ENCODE measurements at regions not wholly inside any gene's neighbourhood (a gene's known extent, or its start where the extent isn't known, plus 50 kb on each side); places are given as distances from the start of the nearest gene placed in this dataset.

DNA sequence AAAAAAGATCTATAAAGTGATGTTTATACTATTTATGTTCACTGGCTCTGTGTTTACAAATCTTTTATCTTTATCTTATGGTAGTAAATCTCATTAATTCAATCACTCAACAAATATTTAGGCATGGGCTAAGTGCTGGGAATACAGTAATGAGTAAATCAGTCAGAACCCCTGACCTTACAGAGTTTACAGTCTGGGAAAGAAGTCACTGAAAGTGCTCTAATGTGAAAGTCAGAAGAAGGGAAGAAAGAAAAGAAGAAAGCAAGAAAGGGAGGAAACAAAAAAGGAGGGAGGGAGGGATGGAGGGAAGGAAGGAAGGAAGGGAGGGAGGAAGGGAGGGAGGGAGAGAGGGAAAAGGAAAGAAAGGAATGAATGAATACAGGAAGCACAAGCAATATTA is 96.8 kb upstream of the SOX2 start:
- Histone ChIP-seq H3K4me1 (ENCODE audit: insufficient read depth, low read length) (no peaks in the 10 kb centered on the region), H3K9me3 (ENCODE audit: low read length) (no peaks in the 10 kb centered on the region), H3K36me3 (ENCODE audit: insufficient read depth, low read length) (no peaks in the 10 kb centered on the region), H3K27me3 (ENCODE audit: insufficient read depth, low read length, poor library complexity, severe bottlenecking) (no peaks in the 10 kb centered on the region), H3K27ac (ENCODE audit: low read depth, low read length) (no peak overlapping the region), H3K4me3 (ENCODE audit: low read length) (no peak overlapping the region)
- Mint-ChIP-seq H3K4me1 (no peaks in the 10 kb centered on the region), H3K9me3 (peaks cover 0 to 11% (median 2%) of the 10 kb centered on the region in 5 donors), H3K36me3 (no peaks in the 10 kb centered on the region), H3K4me3 (no peak overlapping the region), H3K27ac (no peak overlapping the region), H3K27me3 (no peaks in the 10 kb centered on the region)
- no peak for DNase-seq
- CTCF ChIA-PET, result no interaction called here
- POLR2A ChIA-PET, result no interaction called here

DNA sequence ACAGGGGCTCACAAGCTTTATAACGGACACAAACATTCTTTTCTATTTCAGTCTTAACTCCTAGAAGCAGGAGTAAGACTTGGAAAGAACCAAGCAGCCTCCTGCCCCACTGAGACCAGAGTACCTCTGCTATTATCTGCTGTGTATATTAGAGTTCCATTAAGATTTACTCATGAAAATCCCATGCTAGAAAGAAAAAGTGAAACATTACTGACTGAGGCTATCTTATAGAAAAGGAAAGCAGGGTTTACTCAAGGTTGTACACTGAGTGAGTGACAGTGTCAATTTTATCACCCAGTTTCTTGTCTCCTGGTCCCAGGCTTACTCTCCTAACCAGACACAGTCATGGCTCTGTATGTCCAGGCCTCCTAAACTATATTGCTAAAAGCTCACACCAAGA is 97.9 kb upstream of the SOX2 start:
- Mint-ChIP-seq H3K27ac (no peak overlapping the region), H3K27me3 (no peaks in the 10 kb centered on the region), H3K9me3 (peaks cover 0 to 11% (median 2%) of the 10 kb centered on the region in 5 donors), H3K36me3 (no peaks in the 10 kb centered on the region), H3K4me1 (no peaks in the 10 kb centered on the region), H3K4me3 (no peak overlapping the region)
- H3K27ac ChIP-seq (ENCODE audit: low read depth, low read length), result no peak overlapping the region
- no peaks in the 10 kb centered on the region for H3K9me3 ChIP-seq (ENCODE audit: low read length)
- CTCF ChIA-PET, result no interaction called here
- no peaks in the 10 kb centered on the region for H3K27me3 ChIP-seq (ENCODE audit: insufficient read depth, low read length, poor library complexity, severe bottlenecking)
- DNase-seq, result no peak
- no peaks in the 10 kb centered on the region for H3K4me1 ChIP-seq (ENCODE audit: insufficient read depth, low read length)
- no peaks in the 10 kb centered on the region for H3K36me3 ChIP-seq (ENCODE audit: insufficient read depth, low read length)
- no peak overlapping the region for H3K4me3 ChIP-seq (ENCODE audit: low read length)
- POLR2A ChIA-PET, result no interaction called here

DNA sequence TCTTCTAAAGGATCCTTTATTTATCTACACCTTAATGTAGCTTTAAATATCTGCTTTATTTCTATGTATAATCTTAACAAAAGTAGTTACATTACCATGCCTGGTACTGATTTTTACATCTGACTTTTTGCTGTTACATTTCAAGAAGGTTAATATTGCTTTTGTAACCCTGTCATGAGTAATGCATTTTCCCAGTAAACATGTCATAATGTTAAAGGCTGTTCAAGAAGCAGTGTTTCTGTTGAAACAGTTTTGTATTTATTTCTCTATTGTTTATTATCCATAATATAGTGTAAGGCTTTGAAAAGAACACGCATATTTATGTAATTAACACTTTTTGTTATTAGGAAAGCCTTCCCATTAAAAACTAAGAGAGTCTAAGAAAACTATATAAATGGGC is 98.5 kb upstream of the SOX2 start:
- no peak overlapping the region for H3K27ac ChIP-seq (ENCODE audit: low read depth, low read length)
- Mint-ChIP-seq H3K27me3 (no peaks in the 10 kb centered on the region), H3K4me3 (no peak overlapping the region), H3K36me3 (no peaks in the 10 kb centered on the region), H3K9me3 (peaks cover 0 to 11% (median 2%) of the 10 kb centered on the region in 5 donors), H3K4me1 (no peaks in the 10 kb centered on the region), H3K27ac (no peak overlapping the region)
- ChIA-PET POLR2A (no interaction called here), CTCF (no interaction called here)
- no peak for DNase-seq
- no peaks in the 10 kb centered on the region for H3K27me3 ChIP-seq (ENCODE audit: insufficient read depth, low read length, poor library complexity, severe bottlenecking)
- H3K4me3 ChIP-seq (ENCODE audit: low read length), result no peak overlapping the region
- H3K36me3 ChIP-seq (ENCODE audit: insufficient read depth, low read length), result no peaks in the 10 kb centered on the region
- no peaks in the 10 kb centered on the region for H3K9me3 ChIP-seq (ENCODE audit: low read length)
- H3K4me1 ChIP-seq (ENCODE audit: insufficient read depth, low read length), result no peaks in the 10 kb centered on the region

DNA sequence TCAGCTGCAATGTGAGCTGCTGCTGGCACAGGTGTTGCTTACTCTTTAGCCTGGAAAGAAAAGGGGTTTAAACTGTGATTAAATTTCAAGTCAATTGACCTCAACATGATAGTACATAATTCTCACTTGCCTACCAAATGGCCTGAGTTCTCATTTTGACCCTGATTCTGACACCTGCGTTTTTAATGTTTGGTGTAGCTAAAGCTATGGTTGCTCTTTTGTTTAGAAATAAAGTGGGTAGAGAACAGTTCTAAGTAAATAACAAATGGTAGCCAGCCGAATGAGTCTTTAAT is 100.8 kb upstream of the SOX2 start:
- Histone ChIP-seq H3K36me3 (ENCODE audit: insufficient read depth, low read length) (no peaks in the 10 kb centered on the region), H3K9me3 (ENCODE audit: low read length) (no peaks in the 10 kb centered on the region), H3K27ac (ENCODE audit: low read depth, low read length) (no peak overlapping the region), H3K4me1 (ENCODE audit: insufficient read depth, low read length) (no peaks in the 10 kb centered on the region), H3K4me3 (ENCODE audit: low read length) (no peak overlapping the region), H3K27me3 (ENCODE audit: insufficient read depth, low read length, poor library complexity, severe bottlenecking) (no peaks in the 10 kb centered on the region)
- peaks cover 0 to 10% (median 0%) of the 10 kb centered on the region in 5 donors for H3K9me3 Mint-ChIP-seq
- no peak overlapping the region for H3K4me3 Mint-ChIP-seq
- CTCF ChIA-PET, result no interaction called here
- POLR2A ChIA-PET, result no interaction called here
- no peak overlapping the region for H3K27ac Mint-ChIP-seq
- H3K36me3 Mint-ChIP-seq, result no peaks in the 10 kb centered on the region
- no peaks in the 10 kb centered on the region for H3K27me3 Mint-ChIP-seq
- H3K4me1 Mint-ChIP-seq, result no peaks in the 10 kb centered on the region
- DNase-seq, result no peak

DNA sequence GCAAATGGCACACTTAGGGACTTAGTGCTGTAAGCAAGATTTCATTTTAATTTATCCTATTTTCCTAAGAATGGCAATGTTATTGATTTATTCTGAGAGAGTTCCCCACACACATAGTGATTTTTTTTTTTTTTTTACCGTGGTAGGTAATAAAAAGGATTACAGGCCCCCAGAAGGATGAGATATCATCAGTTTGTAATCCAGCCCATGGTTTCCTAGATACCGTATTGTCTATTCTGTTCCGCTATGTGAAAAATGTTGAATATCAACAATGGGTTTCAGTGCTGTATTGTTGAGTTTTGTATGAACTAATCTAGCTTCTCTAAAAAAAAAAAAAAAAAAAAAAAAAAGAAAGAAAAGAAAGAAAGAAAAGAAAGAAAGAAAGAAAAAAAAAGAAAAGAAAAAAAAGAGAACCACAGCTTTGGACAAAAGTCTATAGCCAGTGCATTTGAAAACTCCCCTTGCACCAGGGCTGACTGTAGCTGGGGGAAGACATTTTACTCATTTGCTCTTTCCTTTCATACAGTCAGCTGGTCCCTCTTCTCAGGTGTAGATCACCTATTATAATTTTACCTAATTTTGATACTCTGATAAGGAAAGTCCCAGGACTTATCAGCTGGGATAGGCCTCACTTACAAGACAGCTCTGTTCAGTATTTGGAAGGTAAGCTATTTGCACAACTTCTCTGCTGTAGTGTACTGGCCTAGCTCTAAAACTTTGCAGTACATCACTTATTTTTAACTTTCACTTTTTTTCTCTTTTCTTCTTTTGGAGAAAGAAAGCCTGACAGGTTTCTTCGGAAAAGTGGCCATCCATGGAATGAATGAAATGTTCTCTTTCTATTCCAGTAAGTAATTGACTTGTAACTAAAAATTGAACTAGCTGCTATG is 101.4 kb upstream of the SOX2 start:
- no peaks in the 10 kb centered on the region for H3K36me3 Mint-ChIP-seq
- H3K9me3 Mint-ChIP-seq, result peaks cover 0 to 10% (median 0%) of the 10 kb centered on the region in 5 donors
- CTCF ChIA-PET, result no interaction called here
- DNase-seq, result no peak
- no peak overlapping the region for H3K27ac ChIP-seq (ENCODE audit: low read depth, low read length)
- no peaks in the 10 kb centered on the region for H3K27me3 ChIP-seq (ENCODE audit: insufficient read depth, low read length, poor library complexity, severe bottlenecking)
- H3K4me1 Mint-ChIP-seq, result no peaks in the 10 kb centered on the region
- no peak overlapping the region for H3K4me3 ChIP-seq (ENCODE audit: low read length)
- H3K4me1 ChIP-seq (ENCODE audit: insufficient read depth, low read length), result no peaks in the 10 kb centered on the region
- no peaks in the 10 kb centered on the region for H3K36me3 ChIP-seq (ENCODE audit: insufficient read depth, low read length)
- H3K27me3 Mint-ChIP-seq, result no peaks in the 10 kb centered on the region
- H3K9me3 ChIP-seq (ENCODE audit: low read length), result no peaks in the 10 kb centered on the region
- POLR2A ChIA-PET, result no interaction called here
- H3K4me3 Mint-ChIP-seq, result no peak overlapping the region
- no peak overlapping the region for H3K27ac Mint-ChIP-seq

DNA sequence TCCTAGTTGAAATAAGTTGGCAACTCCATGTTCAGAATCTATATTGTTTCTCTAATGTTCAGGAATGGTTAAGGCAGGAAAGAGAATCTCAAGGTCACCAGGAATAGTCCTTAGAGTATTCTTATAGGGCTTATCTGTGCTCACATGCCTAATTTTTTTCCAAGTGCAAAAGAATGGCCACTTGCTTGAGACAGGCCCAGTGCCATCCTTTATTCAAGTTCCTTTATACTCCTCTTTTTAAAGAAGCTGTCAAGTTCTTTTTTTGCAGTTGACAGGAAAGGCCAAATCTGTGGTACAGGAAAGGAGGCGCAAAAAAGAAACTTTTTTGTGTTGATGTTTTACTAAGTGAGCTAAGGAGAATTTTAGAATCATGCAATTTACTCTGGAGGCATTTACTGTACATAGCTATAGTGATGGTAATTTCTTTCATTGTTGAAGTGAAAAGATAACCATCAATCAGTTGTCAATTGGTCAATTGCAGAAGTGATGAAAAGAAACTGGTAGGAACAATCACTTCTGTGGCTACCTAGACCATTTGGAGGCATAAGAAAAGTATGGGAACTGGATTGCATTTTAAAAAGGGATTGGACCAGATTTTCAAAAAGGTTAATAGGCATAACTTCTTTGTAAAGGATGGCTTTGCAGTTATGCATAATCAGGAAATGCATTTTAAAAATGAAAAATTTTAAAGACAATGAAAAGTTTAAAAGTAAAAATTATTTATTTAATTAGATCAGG is 102.5 kb upstream of the SOX2 start:
- Mint-ChIP-seq H3K27me3 (no peaks in the 10 kb centered on the region), H3K4me1 (no peaks in the 10 kb centered on the region), H3K9me3 (peaks cover 0 to 10% (median 0%) of the 10 kb centered on the region in 5 donors), H3K4me3 (no peak overlapping the region), H3K27ac (no peak overlapping the region), H3K36me3 (no peaks in the 10 kb centered on the region)
- DNase-seq, result no peak
- Histone ChIP-seq H3K27ac (ENCODE audit: low read depth, low read length) (no peak overlapping the region), H3K9me3 (ENCODE audit: low read length) (no peaks in the 10 kb centered on the region), H3K4me1 (ENCODE audit: insufficient read depth, low read length) (no peaks in the 10 kb centered on the region), H3K36me3 (ENCODE audit: insufficient read depth, low read length) (no peaks in the 10 kb centered on the region), H3K27me3 (ENCODE audit: insufficient read depth, low read length, poor library complexity, severe bottlenecking) (no peaks in the 10 kb centered on the region), H3K4me3 (ENCODE audit: low read length) (no peak overlapping the region)
- POLR2A ChIA-PET, result no interaction called here
- CTCF ChIA-PET, result no interaction called here

DNA sequence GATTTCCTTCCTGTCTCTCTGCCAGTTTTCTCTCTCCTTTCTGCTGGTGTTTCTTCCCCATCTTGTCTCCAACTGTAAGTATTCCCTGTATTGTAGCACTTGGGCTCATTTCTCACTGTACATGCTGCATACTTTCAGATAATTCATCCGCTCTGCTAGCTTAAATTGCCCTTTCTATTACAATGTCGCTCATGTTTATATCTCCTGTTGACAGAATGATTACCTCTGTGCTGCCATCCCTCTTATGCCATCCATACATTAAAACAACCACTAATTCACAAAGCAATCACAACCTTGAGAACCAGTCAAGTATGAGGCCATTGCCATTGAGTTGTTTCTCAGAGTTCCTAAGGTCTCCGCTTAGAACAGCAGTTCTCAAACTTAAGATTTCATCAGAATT is 107.5 kb upstream of the SOX2 start:
- ChIA-PET POLR2A (no interaction called here), CTCF (no interaction called here)
- peaks cover 0 to 2% of the 10 kb centered on the region in 2 donors for H3K27me3 Mint-ChIP-seq
- no peak overlapping the region for H3K27ac Mint-ChIP-seq
- H3K4me1 ChIP-seq (ENCODE audit: insufficient read depth, low read length), result no peaks in the 10 kb centered on the region
- H3K27me3 ChIP-seq (ENCODE audit: insufficient read depth, low read length, poor library complexity, severe bottlenecking), result no peaks in the 10 kb centered on the region
- no peaks in the 10 kb centered on the region for H3K9me3 ChIP-seq (ENCODE audit: low read length)
- no peaks in the 10 kb centered on the region for H3K36me3 Mint-ChIP-seq
- H3K27ac ChIP-seq (ENCODE audit: low read depth, low read length), result no peak overlapping the region
- H3K4me3 Mint-ChIP-seq, result no peak overlapping the region
- H3K4me1 Mint-ChIP-seq, result no peaks in the 10 kb centered on the region
- H3K4me3 ChIP-seq (ENCODE audit: low read length), result no peak overlapping the region
- DNase-seq, result no peak
- H3K9me3 Mint-ChIP-seq, result peaks cover 5 to 21% (median 7%) of the 10 kb centered on the region in 5 donors
- H3K36me3 ChIP-seq (ENCODE audit: insufficient read depth, low read length), result no peaks in the 10 kb centered on the region

DNA sequence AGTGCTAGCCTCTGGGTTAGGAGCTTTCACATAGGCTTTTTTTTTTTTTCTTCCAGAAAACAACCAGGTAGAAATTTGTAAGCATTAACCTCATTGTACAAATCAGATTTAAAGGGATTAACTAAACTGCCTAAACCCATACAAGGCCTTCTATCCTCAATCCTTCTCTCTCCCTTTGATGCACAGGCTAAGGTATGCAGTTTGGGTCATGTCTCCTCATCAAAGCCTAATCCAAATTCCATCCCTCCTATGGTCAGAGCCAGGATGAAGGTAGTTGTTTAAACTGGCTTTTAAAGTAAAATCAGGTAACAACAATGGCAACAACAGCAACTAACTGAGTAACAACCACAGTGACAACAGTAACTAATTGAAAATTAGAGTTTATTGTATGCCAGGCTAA is 115.6 kb upstream of the SOX2 start:
- peaks cover 0 to 2% of the 10 kb centered on the region in 2 donors for H3K27me3 Mint-ChIP-seq

More for the DNA sequence above, 115.6 kb upstream of the SOX2 start:
- Mint-ChIP-seq H3K4me1 (no peaks in the 10 kb centered on the region), H3K27ac (no peak overlapping the region), H3K4me3 (no peak overlapping the region), H3K36me3 (no peaks in the 10 kb centered on the region), H3K9me3 (peaks cover 18 to 31% (median 25%) of the 10 kb centered on the region in 5 donors)
- Histone ChIP-seq H3K4me1 (ENCODE audit: insufficient read depth, low read length) (no peaks in the 10 kb centered on the region), H3K4me3 (ENCODE audit: low read length) (no peak overlapping the region), H3K9me3 (ENCODE audit: low read length) (no peaks in the 10 kb centered on the region), H3K36me3 (ENCODE audit: insufficient read depth, low read length) (no peaks in the 10 kb centered on the region), H3K27ac (ENCODE audit: low read depth, low read length) (no peak overlapping the region), H3K27me3 (ENCODE audit: insufficient read depth, low read length, poor library complexity, severe bottlenecking) (no peaks in the 10 kb centered on the region)
- POLR2A ChIA-PET, result no interaction called here
- DNase-seq, result no peak
- CTCF ChIA-PET, result no interaction called here

Measured in CD8-positive, alpha-beta memory T cell (primary cell).